Panc1 (cell line): ENCODE measurements at regions not wholly inside any gene's neighbourhood (a gene's known extent, or its start where the extent isn't known, plus 50 kb on each side); places are given as distances from the start of the nearest gene placed in this dataset.
"Not testable (repeated sequence)": the region's sequence is repeated elsewhere in the genome, so short reads cannot be mapped to it uniquely, and the experiment has no call there.

Experiments used
- CTCF ChIP-seq: fragments of 450-650 bp; IDR thresholded peaks from 2 replicates; pipeline ENCODE4 v1.5.1; 2017; ENCODE audit warnings: mild to moderate bottlenecking
- POLR2AphosphoS5 ChIP-seq: IDR thresholded peaks from 2 replicates; pipeline ENCODE4 v1.6.1; 2012; ENCODE audit warnings: mild to moderate bottlenecking, low read depth, low read length, moderate library complexity
- TCF7L2 ChIP-seq: IDR thresholded peaks from 2 replicates; pipeline ENCODE4 v1.6.1; 2011; ENCODE audit warnings: mild to moderate bottlenecking, low read depth, low read length, inconsistent platforms

GRCh38 chr20:30597429-30597828 is 660.0 kb upstream of the DEFB115 start:
- not testable (repeated sequence) for TF ChIP-seq CTCF, TCF7L2, POLR2AphosphoS5
